ENCODE measurements at regions not wholly inside any gene's neighbourhood (a gene's known extent, or its start where the extent isn't known, plus 50 kb on each side); places are given as distances from the start of the nearest gene placed in this dataset.

- CTCF ChIA-PET, result no interaction called here
- H3K27me3 ChIP-seq (ENCODE audit: control insufficient read depth in 2 of 2, insufficient read depth in 2 of 2, low read length in 2 of 2), result no peaks in the 10 kb centered on the region
- no TSS peak for BruUV-seq (replicated peaks)
- no peaks in the 10 kb centered on the region for H3K79me2 ChIP-seq (ENCODE audit: control insufficient read depth, insufficient read depth, low read length)
- no peaks in the 10 kb centered on the region for H4K20me1 ChIP-seq (replicated peaks; ENCODE audit: control insufficient read depth, extremely low read depth, insufficient read depth, low read length)
- H3K9me3 ChIP-seq (replicated peaks; ENCODE audit: control insufficient read depth, insufficient read depth, low read length), result no peaks in the 10 kb centered on the region
- TF ChIP-seq CTCF (IDR thresholded peaks at IDR 0.05; ENCODE audit: extremely low read depth in 1 of 2, insufficient read depth in 1 of 2, low read depth in 1 of 2, low read length in 2 of 2) (no peak), GATA2 (IDR thresholded peaks at IDR 0.05; ENCODE audit: insufficient read depth, insufficient read length, low read depth, low read length) (no peak), JUN (IDR thresholded peaks at IDR 0.05; ENCODE audit: borderline replicate concordance, insufficient read depth, insufficient read length, low read depth) (no peak), POLR2AphosphoS5 (IDR thresholded peaks at IDR 0.05; ENCODE audit: insufficient read depth, low read depth, low read length) (no peak), MYC (IDR thresholded peaks at IDR 0.05; ENCODE audit: low read depth, low read length) (no peak), FOS (IDR thresholded peaks at IDR 0.05; ENCODE audit: borderline replicate concordance, insufficient read depth, low read length) (no peak), POLR2A (IDR thresholded peaks at IDR 0.05; ENCODE audit: low read depth, low read length) (no peak), EZH2 (IDR thresholded peaks at IDR 0.05; ENCODE audit: borderline replicate concordance, low read depth, low read length, severe bottlenecking) (no peak), MAX (IDR thresholded peaks at IDR 0.05; ENCODE audit: insufficient read depth, insufficient read length) (no peak)
- H2AFZ ChIP-seq (ENCODE audit: low read depth, low read length), result no peak overlapping the region
- H3K27ac ChIP-seq (ENCODE audit: insufficient read depth, low read depth, low read length), result no peak overlapping the region
- intact Hi-C loops (cut with micrococcal nuclease), result no loop called here
- POLR2A ChIA-PET, result no interaction called here
- H3K4me3 ChIP-seq (replicated peaks in 1 of 3; ENCODE audit: insufficient read depth in 1 of 3, low read depth in 1 of 3, low read length in 3 of 3), result no peak overlapping the region
- no peaks in the 10 kb centered on the region for H3K4me1 ChIP-seq (ENCODE audit: control insufficient read depth, extremely low read depth, insufficient read depth, low read length)
- no peak overlapping the region for H3K9ac ChIP-seq (replicated peaks; ENCODE audit: extremely low read depth, insufficient read depth, low read length)
- DNase-seq (ENCODE audit: low read depth, low spot score) (no peak), FAIRE-seq (no peak)
- dilution Hi-C loops (cut with MboI; ENCODE audit: extremely low pct_ligation_motif_present, low sequenced_read_pairs), result no loop called here
- no peaks in the 10 kb centered on the region for H3K36me3 ChIP-seq (ENCODE audit: control insufficient read depth in 2 of 2, extremely low read depth in 1 of 2, insufficient read depth in 2 of 2, low read length in 2 of 2)
- H3K4me2 ChIP-seq (ENCODE audit: insufficient read depth, low read length), result no peak overlapping the region
- no peaks in the 10 kb centered on the region for H3K9me1 ChIP-seq (replicated peaks; ENCODE audit: control insufficient read depth, extremely low read depth, insufficient read depth, low read length)
These were observed 102.2 kb upstream of the SLCO6A1 start for GRCh38 chr5:102600964-102601363.
